SK-MEL-5 (cell line): ENCODE measurements at regions not wholly inside any gene's neighbourhood (a gene's known extent, or its start where the extent isn't known, plus 50 kb on each side); places are given as distances from the start of the nearest gene placed in this dataset.

Experiments used
- DNase-seq: peaks from one replicate; pipeline ENCODE4 v3.0.0-alpha.2; 2016; ENCODE audit warnings: low read depth, low spot score
- in situ Hi-C: cut with HindIII; loops from 2 replicates; pipeline ENCODE4 v1.10.0; 2016; ENCODE audit warnings: low sequenced_read_pairs, high pct_unique_total_duplicates, low pct_unique_long_range_greater_than_20kb

GRCh38 chr1:239527051-239527693 lies 140.8 kb downstream of the CHRM3 start:
- in situ Hi-C loops: no loop called here
- no peak for DNase-seq

- in situ Hi-C loops: no loop called here
- DNase-seq: no peak
Observed at GRCh38 chr1:239536165-239536849, 149.9 kb downstream of the CHRM3 start.

GRCh38 chr1:239537795-239538194 lies 151.4 kb downstream of the CHRM3 start:
- in situ Hi-C loops: no loop called here
- DNase-seq: no peak

GRCh38 chr1:239538239-239538988 lies 152.0 kb downstream of the CHRM3 start:
- no peak for DNase-seq
- in situ Hi-C loops: no loop called here

- in situ Hi-C loops: no loop called here
Observed at GRCh38 chr1:239539051-239539450, 152.7 kb downstream of the CHRM3 start.

GRCh38 chr1:239539812-239540211 lies 153.4 kb downstream of the CHRM3 start:
- in situ Hi-C loops: no loop called here

More at GRCh38 chr1:239539051-239539450, 152.7 kb downstream of the CHRM3 start:
- no peak for DNase-seq

GRCh38 chr1:239543873-239544272 lies 157.5 kb downstream of the CHRM3 start:
- in situ Hi-C loops: no loop called here
- DNase-seq: no peak

More at GRCh38 chr1:239539812-239540211, 153.4 kb downstream of the CHRM3 start:
- DNase-seq: no peak

GRCh38 chr1:239545466-239545865 lies 159.1 kb downstream of the CHRM3 start:
- in situ Hi-C loops: no loop called here
- DNase-seq: no peak

GRCh38 chr1:239547987-239548386 lies 161.6 kb downstream of the CHRM3 start:
- no peak for DNase-seq
- in situ Hi-C loops: no loop called here

GRCh38 chr1:239550178-239550577 lies 163.8 kb downstream of the CHRM3 start:
- in situ Hi-C loops: no loop called here
- DNase-seq: no peak

GRCh38 chr1:239555350-239555749 lies 169.0 kb downstream of the CHRM3 start:
- in situ Hi-C loops: no loop called here
- DNase-seq: no peak

- no peak for DNase-seq
- in situ Hi-C loops: no loop called here
Observed at GRCh38 chr1:239558559-239558958, 172.2 kb downstream of the CHRM3 start.

GRCh38 chr1:239558991-239559390 lies 172.6 kb downstream of the CHRM3 start:
- in situ Hi-C loops: no loop called here
- no peak for DNase-seq

- in situ Hi-C loops: no loop called here
- no peak for DNase-seq
Observed at GRCh38 chr1:239560921-239561320, 174.6 kb downstream of the CHRM3 start.

- DNase-seq: no peak
- in situ Hi-C loops: no loop called here
Observed at GRCh38 chr1:239562095-239562494, 175.7 kb downstream of the CHRM3 start.

GRCh38 chr1:239563681-239564080 lies 177.3 kb downstream of the CHRM3 start:
- DNase-seq: no peak
- in situ Hi-C loops: no loop called here

- no peak for DNase-seq
Observed at GRCh38 chr1:239566074-239566473, 179.7 kb downstream of the CHRM3 start.

GRCh38 chr1:239570878-239571277 lies 184.5 kb downstream of the CHRM3 start:
- no peak for DNase-seq
- in situ Hi-C loops: no loop called here

More at GRCh38 chr1:239566074-239566473, 179.7 kb downstream of the CHRM3 start:
- in situ Hi-C loops: no loop called here

GRCh38 chr1:239572183-239572582 lies 185.8 kb downstream of the CHRM3 start:
- in situ Hi-C loops: no loop called here

More at GRCh38 chr1:239572183-239572582, 185.8 kb downstream of the CHRM3 start:
- DNase-seq: no peak
